GM19397 (cell line): ENCODE measurements at regions not wholly inside any gene's neighbourhood (a gene's known extent, or its start where the extent isn't known, plus 50 kb on each side); places are given as distances from the start of the nearest gene placed in this dataset.
"Not testable (repeated sequence)": the region's sequence is repeated elsewhere in the genome, so short reads cannot be mapped to it uniquely, and the experiment has no call there.

Experiments used
- ATAC-seq: cut with Tn5 transposase; IDR thresholded peaks from one replicate; pipeline ENCODE4 v1.9.1; 2021; ENCODE audit warnings: mild to moderate bottlenecking, moderate library complexity; ENCODE audit not compliant: unreplicated experiment

GRCh38 chr9:25814023-25814422 is 135.8 kb upstream of the TUSC1 start:
- no peak for ATAC-seq

GRCh38 chr9:25813478-25813877 is 135.2 kb upstream of the TUSC1 start:
- no peak for ATAC-seq

DNA sequence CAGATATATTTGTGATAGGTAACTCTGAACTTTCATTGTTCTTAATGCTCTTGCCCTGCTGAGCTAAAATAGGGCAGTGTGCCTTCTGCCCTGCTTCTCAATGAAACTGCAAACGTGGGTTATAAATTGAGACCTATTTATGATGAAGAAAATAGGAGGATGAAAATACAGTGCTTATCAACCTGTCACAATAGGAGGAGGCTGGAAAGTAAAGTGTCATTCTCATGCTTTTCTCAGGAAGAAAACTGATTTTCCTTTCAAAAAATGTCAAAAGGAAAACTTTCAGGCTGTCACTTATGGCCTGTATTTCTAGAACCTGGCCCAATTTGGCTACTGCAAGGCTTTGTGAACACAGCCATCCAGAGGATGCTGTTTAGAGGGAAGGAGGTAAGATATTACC is 130.3 kb upstream of the TUSC1 start:
- no peak for ATAC-seq

DNA sequence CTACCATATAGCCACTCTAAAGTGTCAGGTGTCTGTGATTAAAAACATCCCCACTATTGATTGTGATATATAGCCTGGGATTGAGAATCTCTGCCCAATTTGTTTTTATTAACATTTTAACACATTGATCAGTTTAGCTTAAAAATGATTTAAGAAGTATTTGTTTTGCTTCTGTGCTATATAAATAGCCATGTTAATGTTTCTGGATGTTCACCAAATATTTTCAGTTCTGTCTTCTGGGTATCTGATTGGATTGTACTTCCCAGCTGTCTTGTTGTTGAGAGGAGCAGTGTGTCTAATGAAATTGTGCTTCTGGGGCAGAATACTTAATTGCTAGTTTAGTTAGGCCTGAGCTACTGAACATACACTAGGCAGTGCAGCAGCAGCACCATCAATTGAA is 126.6 kb upstream of the TUSC1 start:
- no peak for ATAC-seq

DNA sequence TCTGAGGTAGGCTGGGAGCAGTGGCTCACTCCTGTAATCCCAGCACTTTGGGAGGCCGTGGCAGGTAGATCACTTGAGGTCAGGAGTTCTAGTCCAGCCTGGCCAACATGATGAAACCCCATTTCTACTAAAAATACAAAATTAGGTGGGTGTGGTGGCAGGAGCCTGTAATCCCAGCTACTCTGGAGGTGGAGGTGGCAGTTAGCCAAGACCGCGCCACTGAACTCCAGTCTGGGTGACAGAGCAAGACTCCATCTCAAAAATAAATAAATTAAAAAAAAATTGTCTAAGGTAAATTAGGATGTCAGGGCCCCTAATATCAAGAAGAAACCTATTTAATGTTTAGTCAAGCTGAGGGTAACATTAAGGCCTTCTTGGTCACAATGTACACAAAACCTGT is 123.7 kb upstream of the TUSC1 start:
- ATAC-seq, result not testable (repeated sequence)

DNA sequence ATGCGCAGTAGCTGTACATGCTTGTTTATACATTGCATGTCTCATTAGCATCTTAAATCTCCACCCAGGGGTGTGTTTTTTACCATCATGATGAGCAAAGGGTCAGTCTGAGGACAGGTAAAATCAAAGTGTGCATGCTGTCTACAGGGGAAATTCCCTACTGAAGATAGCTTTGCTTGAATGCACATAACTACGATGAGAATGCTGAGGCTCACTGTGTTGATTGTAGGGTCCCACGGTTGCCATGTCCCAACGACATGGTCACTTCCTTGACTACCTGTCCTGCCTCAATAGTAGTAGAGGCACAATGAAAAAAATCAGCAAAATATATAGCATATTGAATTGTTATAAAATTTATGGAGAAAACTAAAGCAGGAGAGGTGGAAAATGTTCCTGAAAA is 95.6 kb upstream of the TUSC1 start:
- no peak for ATAC-seq

- no peak for ATAC-seq
These were observed 77.7 kb upstream of the TUSC1 start for GRCh38 chr9:25755951-25756350.

- no peak for ATAC-seq
These were observed 74.2 kb upstream of the TUSC1 start for GRCh38 chr9:25752398-25752797.

- no peak for ATAC-seq
These were observed 64.0 kb upstream of the TUSC1 start for GRCh38 chr9:25742256-25742655.

GRCh38 chr9:25733336-25733982 is 55.2 kb upstream of the TUSC1 start:
- ATAC-seq, result no peak

GRCh38 chr9:25731895-25732794 is 53.9 kb upstream of the TUSC1 start:
- not testable (repeated sequence) for ATAC-seq
